ENCODE measurements at regions not wholly inside any gene's neighbourhood (a gene's known extent, or its start where the extent isn't known, plus 50 kb on each side); places are given as distances from the start of the nearest gene placed in this dataset.

DNA sequence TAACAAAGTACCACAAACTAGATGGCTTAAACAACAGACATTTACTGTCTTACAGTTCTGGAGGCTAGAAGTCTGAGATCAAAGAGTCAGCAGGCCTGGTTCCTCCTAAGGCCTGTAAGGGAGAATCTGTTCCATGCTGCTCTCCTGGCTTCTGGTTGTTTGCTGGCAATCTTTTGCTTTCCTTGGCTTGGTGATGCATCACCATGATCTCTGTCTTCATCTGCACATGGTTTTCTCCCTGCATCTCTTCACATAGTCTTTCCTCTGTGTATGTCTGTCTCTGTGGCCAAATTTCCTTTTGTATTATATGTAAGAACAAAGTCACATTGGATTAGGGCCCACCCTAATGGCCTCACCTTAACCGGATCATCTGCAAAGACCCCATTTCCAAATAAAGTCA is 168.5 kb downstream of the CAPZA3 start:
- no peaks in the 10 kb centered on the region for H3K9me3 ChIP-seq (replicated peaks; ENCODE audit: low read length)
- H3K4me2 ChIP-seq (ENCODE audit: low read length) = no peak overlapping the region
- no peak overlapping the region for H3K9ac ChIP-seq (ENCODE audit: low read depth, low read length)
- no peaks in the 10 kb centered on the region for H3K36me3 ChIP-seq (ENCODE audit: insufficient read depth, low read length)
- H3K4me1 ChIP-seq (ENCODE audit: control insufficient read depth, insufficient read depth, low read length) = no peaks in the 10 kb centered on the region
- H3K4me3 ChIP-seq (ENCODE audit: low read length) = no peak overlapping the region
- H3K27me3 ChIP-seq (ENCODE audit: control insufficient read depth, insufficient read depth, low read length) = no peaks in the 10 kb centered on the region

DNA sequence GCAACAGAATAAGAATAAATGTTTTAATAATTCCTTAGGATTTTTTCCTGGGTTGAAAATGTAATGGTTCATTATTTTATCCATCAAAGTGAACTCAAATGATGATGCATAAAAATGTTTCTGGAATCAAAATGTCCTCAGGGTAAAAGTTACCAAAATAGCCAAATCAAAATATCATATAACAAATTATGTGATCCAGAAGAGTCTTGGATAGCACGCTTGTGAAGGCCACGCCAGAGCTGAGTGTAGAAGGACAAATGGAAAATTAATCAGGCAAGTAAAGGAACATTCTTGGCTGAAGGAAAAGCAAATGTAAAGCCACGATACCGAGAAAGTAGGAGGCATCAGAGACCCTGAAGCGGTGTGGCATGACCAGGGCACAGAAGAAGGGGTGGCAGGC is 169.2 kb downstream of the CAPZA3 start:
- Histone ChIP-seq H3K36me3 (ENCODE audit: insufficient read depth, low read length) (no peaks in the 10 kb centered on the region), H3K9me3 (replicated peaks; ENCODE audit: low read length) (no peaks in the 10 kb centered on the region), H3K4me2 (ENCODE audit: low read length) (no peak overlapping the region), H3K4me1 (ENCODE audit: control insufficient read depth, insufficient read depth, low read length) (no peaks in the 10 kb centered on the region), H3K9ac (ENCODE audit: low read depth, low read length) (no peak overlapping the region), H3K27me3 (ENCODE audit: control insufficient read depth, insufficient read depth, low read length) (no peaks in the 10 kb centered on the region), H3K4me3 (ENCODE audit: low read length) (no peak overlapping the region)

- H3K4me3 ChIP-seq (ENCODE audit: low read length) = no peak overlapping the region
- H3K36me3 ChIP-seq (ENCODE audit: insufficient read depth, low read length) = no peaks in the 10 kb centered on the region
- H3K9me3 ChIP-seq (replicated peaks; ENCODE audit: low read length) = no peaks in the 10 kb centered on the region
- H3K4me2 ChIP-seq (ENCODE audit: low read length) = no peak overlapping the region
- no peak overlapping the region for H3K9ac ChIP-seq (ENCODE audit: low read depth, low read length)
- H3K4me1 ChIP-seq (ENCODE audit: control insufficient read depth, insufficient read depth, low read length) = no peaks in the 10 kb centered on the region
- no peaks in the 10 kb centered on the region for H3K27me3 ChIP-seq (ENCODE audit: control insufficient read depth, insufficient read depth, low read length)
These were observed 169.8 kb downstream of the CAPZA3 start for GRCh38 chr12:18907728-18908127.

DNA sequence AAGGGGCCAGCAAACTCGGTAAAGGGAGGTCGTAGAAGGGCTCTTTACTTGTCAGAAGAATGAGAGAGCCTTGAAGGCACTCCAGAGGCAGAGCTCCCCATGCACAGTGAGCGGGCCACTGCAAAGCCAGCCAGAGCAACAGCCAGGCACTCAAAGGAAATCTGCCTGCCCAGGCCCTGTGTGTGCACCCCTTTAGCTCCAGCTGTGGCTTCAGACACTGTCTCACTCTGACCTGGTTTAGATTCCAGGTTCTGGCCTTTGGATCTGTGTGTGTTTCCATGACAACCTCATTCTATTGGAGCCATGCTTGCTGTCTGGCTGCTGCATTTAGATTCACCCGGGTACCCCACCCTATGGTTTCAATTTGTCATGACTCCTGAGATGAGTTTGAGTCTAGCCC is 170.3 kb downstream of the CAPZA3 start:
- no peak overlapping the region for H3K4me3 ChIP-seq (ENCODE audit: low read length)
- H3K9me3 ChIP-seq (replicated peaks; ENCODE audit: low read length) = no peaks in the 10 kb centered on the region
- H3K4me2 ChIP-seq (ENCODE audit: low read length) = no peak overlapping the region
- no peaks in the 10 kb centered on the region for H3K27me3 ChIP-seq (ENCODE audit: control insufficient read depth, insufficient read depth, low read length)
- H3K36me3 ChIP-seq (ENCODE audit: insufficient read depth, low read length) = no peaks in the 10 kb centered on the region
- no peaks in the 10 kb centered on the region for H3K4me1 ChIP-seq (ENCODE audit: control insufficient read depth, insufficient read depth, low read length)
- no peak overlapping the region for H3K9ac ChIP-seq (ENCODE audit: low read depth, low read length)

DNA sequence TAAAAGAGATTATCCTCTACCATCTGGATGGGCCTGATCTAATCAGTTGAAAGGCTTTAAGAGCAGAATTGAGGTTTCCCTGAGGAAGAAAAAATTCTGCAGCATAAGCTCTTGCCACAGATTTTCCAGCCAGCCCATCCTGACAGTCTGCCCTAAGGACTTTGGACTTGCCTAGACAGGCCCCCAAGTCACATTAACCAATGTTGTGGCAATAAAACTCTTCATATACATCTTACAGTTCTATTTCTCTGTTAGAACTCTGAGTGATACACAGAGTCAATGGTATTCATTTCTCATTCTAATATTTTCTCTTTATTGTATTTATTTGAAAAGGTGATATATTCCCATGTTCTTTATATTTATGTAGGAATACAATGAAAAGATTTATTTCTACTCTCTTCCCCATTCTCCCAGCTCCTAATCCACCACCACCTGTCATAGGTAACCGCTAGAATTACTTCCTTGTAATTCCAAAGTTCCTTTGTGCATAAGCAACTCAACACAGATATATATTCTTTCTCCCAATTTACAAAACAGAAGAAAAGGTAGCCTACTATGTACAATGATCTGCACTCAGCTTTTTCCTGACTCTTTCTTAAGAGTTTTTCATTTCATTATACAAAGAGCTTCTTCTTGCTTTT is 182.1 kb downstream of the CAPZA3 start:
- no peaks in the 10 kb centered on the region for H3K9me3 ChIP-seq (replicated peaks; ENCODE audit: low read length)
- H3K9ac ChIP-seq (ENCODE audit: low read depth, low read length) = no peak overlapping the region
- H3K27me3 ChIP-seq (ENCODE audit: control insufficient read depth, insufficient read depth, low read length) = no peaks in the 10 kb centered on the region
- H3K4me1 ChIP-seq (ENCODE audit: control insufficient read depth, insufficient read depth, low read length) = no peaks in the 10 kb centered on the region
- no peak overlapping the region for H3K4me3 ChIP-seq (ENCODE audit: low read length)
- H3K36me3 ChIP-seq (ENCODE audit: insufficient read depth, low read length) = no peaks in the 10 kb centered on the region
- H3K4me2 ChIP-seq (ENCODE audit: low read length) = no peak overlapping the region

DNA sequence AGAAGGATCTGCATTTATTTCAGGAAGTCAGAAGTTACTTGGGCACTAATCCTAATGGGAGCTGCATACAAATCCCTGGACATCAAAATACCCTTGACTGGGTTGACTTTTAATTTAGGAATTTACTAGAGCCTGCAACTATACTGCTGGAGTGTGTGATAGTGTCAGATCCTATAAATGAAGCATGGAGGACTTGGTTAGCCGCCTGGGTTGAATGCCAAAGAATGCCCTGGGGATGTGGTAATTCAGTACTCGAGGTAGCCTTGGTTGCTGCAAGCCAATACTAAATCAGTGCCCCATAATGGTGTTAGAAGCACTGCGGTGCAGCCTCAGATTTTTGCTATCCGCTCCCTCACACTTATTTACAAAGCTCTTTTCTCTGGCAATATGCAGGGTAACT is 184.9 kb downstream of the CAPZA3 start:
- no peaks in the 10 kb centered on the region for H3K36me3 ChIP-seq (ENCODE audit: insufficient read depth, low read length)

DNA sequence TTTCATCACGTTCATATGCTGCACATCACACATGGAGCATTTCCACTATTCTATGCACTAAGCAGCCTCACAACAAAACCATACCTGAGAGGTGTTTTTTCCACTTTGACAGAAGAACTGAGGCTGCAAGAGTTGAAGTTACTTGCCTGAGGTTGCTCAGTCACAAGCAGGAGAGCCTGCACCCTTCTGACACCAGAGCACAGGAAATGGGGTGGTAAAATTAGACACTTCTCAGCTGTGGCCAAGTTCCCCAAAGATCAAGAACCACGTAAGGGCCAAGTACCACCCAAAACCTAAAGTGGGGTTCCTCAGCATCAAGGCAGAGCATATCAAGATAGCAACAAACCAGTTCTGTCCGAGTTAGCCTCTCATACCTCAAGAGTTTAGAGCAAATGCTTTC is 185.8 kb downstream of the CAPZA3 start:
- H3K9me3 ChIP-seq (replicated peaks; ENCODE audit: low read length) = no peaks in the 10 kb centered on the region
- no peak overlapping the region for H3K4me3 ChIP-seq (ENCODE audit: low read length)
- H3K9ac ChIP-seq (ENCODE audit: low read depth, low read length) = no peak overlapping the region
- H3K4me2 ChIP-seq (ENCODE audit: low read length) = no peak overlapping the region
- H3K36me3 ChIP-seq (ENCODE audit: insufficient read depth, low read length) = no peaks in the 10 kb centered on the region
- H3K27me3 ChIP-seq (ENCODE audit: control insufficient read depth, insufficient read depth, low read length) = no peaks in the 10 kb centered on the region
- no peaks in the 10 kb centered on the region for H3K4me1 ChIP-seq (ENCODE audit: control insufficient read depth, insufficient read depth, low read length)

More for the DNA sequence above, 184.9 kb downstream of the CAPZA3 start:
- H3K9me3 ChIP-seq (replicated peaks; ENCODE audit: low read length) = no peaks in the 10 kb centered on the region
- no peak overlapping the region for H3K4me3 ChIP-seq (ENCODE audit: low read length)
- no peaks in the 10 kb centered on the region for H3K4me1 ChIP-seq (ENCODE audit: control insufficient read depth, insufficient read depth, low read length)
- H3K9ac ChIP-seq (ENCODE audit: low read depth, low read length) = no peak overlapping the region
- no peaks in the 10 kb centered on the region for H3K27me3 ChIP-seq (ENCODE audit: control insufficient read depth, insufficient read depth, low read length)
- no peak overlapping the region for H3K4me2 ChIP-seq (ENCODE audit: low read length)

- no peaks in the 10 kb centered on the region for H3K9me3 ChIP-seq (replicated peaks; ENCODE audit: low read length)
- no peaks in the 10 kb centered on the region for H3K27me3 ChIP-seq (ENCODE audit: control insufficient read depth, insufficient read depth, low read length)
These were observed 188.3 kb downstream of the CAPZA3 start for GRCh38 chr12:18926188-18926587.

DNA sequence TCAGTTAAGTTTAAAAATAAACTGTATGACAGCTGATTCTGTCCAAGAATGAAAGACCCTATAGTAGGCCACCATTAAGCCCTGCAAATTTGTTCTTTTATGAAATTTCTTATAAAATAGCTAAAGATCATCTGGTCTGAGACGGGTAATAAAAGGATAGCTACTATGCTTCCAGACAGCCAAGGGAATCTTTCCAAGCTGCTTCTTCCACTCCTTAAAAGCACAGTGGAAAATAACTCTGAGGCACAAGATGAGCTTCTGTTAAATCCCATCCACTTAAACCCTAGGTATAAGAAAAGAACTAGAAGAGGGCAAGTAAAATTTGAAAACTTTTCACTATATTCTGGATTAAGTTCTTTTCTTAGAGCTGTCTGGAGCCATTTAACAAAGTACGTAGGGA is 194.3 kb downstream of the CAPZA3 start:
- no peak overlapping the region for H3K9ac ChIP-seq (ENCODE audit: low read depth, low read length)
- no peaks in the 10 kb centered on the region for H3K9me3 ChIP-seq (replicated peaks; ENCODE audit: low read length)
- H3K27me3 ChIP-seq (ENCODE audit: control insufficient read depth, insufficient read depth, low read length) = no peaks in the 10 kb centered on the region
- H3K4me2 ChIP-seq (ENCODE audit: low read length) = no peak overlapping the region
- H3K36me3 ChIP-seq (ENCODE audit: insufficient read depth, low read length) = no peaks in the 10 kb centered on the region
- H3K4me3 ChIP-seq (ENCODE audit: low read length) = no peak overlapping the region
- no peaks in the 10 kb centered on the region for H3K4me1 ChIP-seq (ENCODE audit: control insufficient read depth, insufficient read depth, low read length)

More at GRCh38 chr12:18926188-18926587, 188.3 kb downstream of the CAPZA3 start:
- Histone ChIP-seq H3K4me3 (ENCODE audit: low read length) (no peak overlapping the region), H3K9ac (ENCODE audit: low read depth, low read length) (no peak overlapping the region), H3K4me2 (ENCODE audit: low read length) (no peak overlapping the region), H3K4me1 (ENCODE audit: control insufficient read depth, insufficient read depth, low read length) (no peaks in the 10 kb centered on the region), H3K36me3 (ENCODE audit: insufficient read depth, low read length) (no peaks in the 10 kb centered on the region)

GRCh38 chr12:18932715-18933114 is 194.8 kb downstream of the CAPZA3 start:
- no peak overlapping the region for H3K9ac ChIP-seq (ENCODE audit: low read depth, low read length)
- H3K4me3 ChIP-seq (ENCODE audit: low read length) = no peak overlapping the region
- no peaks in the 10 kb centered on the region for H3K4me1 ChIP-seq (ENCODE audit: control insufficient read depth, insufficient read depth, low read length)
- H3K4me2 ChIP-seq (ENCODE audit: low read length) = no peak overlapping the region
- H3K27me3 ChIP-seq (ENCODE audit: control insufficient read depth, insufficient read depth, low read length) = no peaks in the 10 kb centered on the region
- H3K9me3 ChIP-seq (replicated peaks; ENCODE audit: low read length) = no peaks in the 10 kb centered on the region
- H3K36me3 ChIP-seq (ENCODE audit: insufficient read depth, low read length) = no peaks in the 10 kb centered on the region

DNA sequence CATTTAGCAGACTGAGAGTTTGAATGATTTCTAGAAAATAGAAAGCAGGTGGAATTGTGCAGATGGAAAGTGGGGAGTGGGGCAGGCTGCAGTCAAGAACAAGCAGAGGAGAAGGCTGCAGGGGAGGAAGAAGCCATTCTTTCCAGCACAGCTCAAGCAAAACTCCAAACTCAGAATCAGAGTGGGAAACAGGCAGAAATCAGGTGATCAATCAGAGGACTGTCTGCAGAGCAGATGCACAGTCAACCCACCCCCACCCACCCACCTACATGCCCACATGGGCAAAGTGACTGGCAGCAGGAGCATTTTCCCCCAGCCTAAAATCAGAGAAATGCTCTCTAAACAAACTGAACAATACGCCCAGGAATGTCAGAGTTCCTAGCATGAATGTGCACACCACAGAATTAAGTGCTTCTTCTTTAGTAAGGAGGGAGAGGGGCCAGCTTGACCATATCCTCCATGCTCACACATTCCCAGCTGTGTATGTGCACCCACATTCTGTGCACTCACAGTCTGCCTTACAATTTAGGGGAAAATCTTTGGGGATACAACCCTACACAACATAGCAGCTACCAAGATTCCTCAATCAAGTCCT is 194.1 kb upstream of the PLEKHA5 start:
- Histone ChIP-seq H3K36me3 (ENCODE audit: insufficient read depth, low read length) (no peaks in the 10 kb centered on the region), H3K27me3 (ENCODE audit: control insufficient read depth, insufficient read depth, low read length) (no peaks in the 10 kb centered on the region), H3K4me1 (ENCODE audit: control insufficient read depth, insufficient read depth, low read length) (no peaks in the 10 kb centered on the region), H3K9me3 (replicated peaks; ENCODE audit: low read length) (no peaks in the 10 kb centered on the region), H3K4me2 (ENCODE audit: low read length) (no peak overlapping the region), H3K9ac (ENCODE audit: low read depth, low read length) (no peak overlapping the region), H3K4me3 (ENCODE audit: low read length) (no peak overlapping the region)

DNA sequence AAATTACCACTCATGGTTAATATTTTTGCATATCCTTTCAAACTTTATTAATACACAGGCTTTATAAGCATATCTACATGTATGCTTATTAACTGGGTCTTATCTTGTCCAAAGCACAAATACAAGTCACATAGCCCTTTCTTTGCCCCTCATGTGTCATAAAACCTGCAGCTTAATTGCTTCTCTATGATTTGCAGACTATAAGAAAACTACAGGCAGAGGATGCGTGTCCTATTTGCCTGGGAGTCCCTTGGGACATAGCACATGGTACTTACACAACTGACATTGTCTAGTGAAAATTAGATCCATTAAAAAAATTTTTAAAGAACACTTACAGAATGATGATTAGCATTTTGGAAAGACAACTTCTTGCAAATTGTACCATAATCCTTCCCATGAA is 190.5 kb upstream of the PLEKHA5 start:
- Histone ChIP-seq H3K9ac (ENCODE audit: low read depth, low read length) (no peak overlapping the region), H3K36me3 (ENCODE audit: insufficient read depth, low read length) (no peaks in the 10 kb centered on the region), H3K27me3 (ENCODE audit: control insufficient read depth, insufficient read depth, low read length) (no peaks in the 10 kb centered on the region), H3K9me3 (replicated peaks; ENCODE audit: low read length) (no peaks in the 10 kb centered on the region), H3K4me1 (ENCODE audit: control insufficient read depth, insufficient read depth, low read length) (no peaks in the 10 kb centered on the region), H3K4me3 (ENCODE audit: low read length) (no peak overlapping the region), H3K4me2 (ENCODE audit: low read length) (no peak overlapping the region)
